K562 (cell line): ENCODE measurements at regions not wholly inside any gene's neighbourhood (a gene's known extent, or its start where the extent isn't known, plus 50 kb on each side); places are given as distances from the start of the nearest gene placed in this dataset.

ENCODE experiments used
- ATAC-seq: fragments of 200-7000 bp; cut with Tn5 transposase; 3 replicates; pipeline ENCODE4 v1.9.1; 2020; ENCODE audit warnings: moderate library complexity
- BruUV-seq: library from RNA; stranded (reverse); fragments of 400-500 nt; replicated peaks from 2 replicates; lab custom pipeline; 2021; lab: Mats Ljungman, UMichigan
- CTCF ChIA-PET: fragments of 300-600 bp; formaldehyde crosslinking; extraction: SDS; loops from one replicate; lab custom pipeline; 2021; ENCODE audit warnings: low intra/inter-chr PET ratio; lab: Yijun Ruan, JAX
- POLR2A ChIA-PET: fragments of 300-600, 350-650 bp; sonication (Branson Sonifier 250); formaldehyde crosslinking; extraction: SDS; loops from one replicate; lab custom pipeline; 2021; ENCODE audit warnings: antibody characterized with exemption, inconsistent platforms; lab: Yijun Ruan, JAX
- DNase-seq, 4 experiments: peaks; one replicate each; pipeline versions ENCODE4 v3.0.0 to v3.0.0-alpha.2; 2011 to 2018; ENCODE audit warnings: low spot score in 3 of 4, mixed read lengths in 3 of 4; ENCODE audit errors: extremely low read depth in 1 of 4
- FAIRE-seq: peaks from 2 replicates; lab custom pipeline; 2011; peaks lifted over from hg19 to GRCh38; lab: Jason Lieb, UNC
- H2AFZ ChIP-seq: 2 replicates; pipeline ENCODE4 v1.6.0; 2011; ENCODE audit warnings: low read depth, low read length, control low read depth, inconsistent platforms
- H3K27ac ChIP-seq: fragments of 200-600 bp; 3 replicates; pipeline ENCODE4 v1.8.0; 2011; ENCODE audit warnings: low read depth, mild to moderate bottlenecking, control low read depth, inconsistent platforms, low read length, moderate library complexity, mixed read lengths; ENCODE audit errors: extremely low read depth
- H3K27me3 ChIP-seq, 2 experiments: fragments of 300-600 bp in 1 of 2; 2 replicates in 1 of 2; 3 replicates in 1 of 2; pipeline versions ENCODE4 v1.6.0 to v1.8.0; 2011; ENCODE audit warnings: inconsistent platforms in 2 of 2, low read length in 2 of 2, mild to moderate bottlenecking in 1 of 2, mixed read lengths in 1 of 2, moderate library complexity in 1 of 2; ENCODE audit not compliant: control insufficient read depth in 2 of 2, insufficient read depth in 2 of 2
- H3K36me3 ChIP-seq: fragments of 300-600 bp; 3 replicates; pipeline ENCODE4 v1.8.0; 2011; ENCODE audit warnings: mild to moderate bottlenecking, low read length, inconsistent platforms; ENCODE audit not compliant: control insufficient read depth, insufficient read depth
- H3K4me1 ChIP-seq, 2 experiments: fragments of 200-600 bp in 1 of 2; replicated peaks in 1 of 2; 2 replicates in 1 of 2; 3 replicates in 1 of 2; pipeline versions ENCODE4 v1.5.1 to v1.8.0; 2011; ENCODE audit warnings: inconsistent platforms in 2 of 2, low read length in 2 of 2, mild to moderate bottlenecking in 1 of 2, mixed read lengths in 1 of 2, moderate library complexity in 1 of 2; ENCODE audit not compliant: control insufficient read depth in 2 of 2, insufficient read depth in 2 of 2
- H3K4me2 ChIP-seq: 2 replicates; pipeline ENCODE4 v1.6.1; 2011; ENCODE audit warnings: low read length, control low read depth, inconsistent platforms, mixed read lengths; ENCODE audit not compliant: insufficient read depth
- H3K4me3 ChIP-seq: fragments of 200-600 bp; sonication (generic), shearing (Covaris generic); 2 replicates; pipeline ENCODE4 v1.5.1; 2016; ENCODE audit warnings: control low read depth, inconsistent platforms
- H3K79me2 ChIP-seq: fragments of 200-600 bp; 3 replicates; pipeline ENCODE4 v1.8.0; 2011; ENCODE audit warnings: low read length, inconsistent platforms; ENCODE audit not compliant: control insufficient read depth, insufficient read depth
- H3K9ac ChIP-seq, 2 experiments: 2 replicates each; pipeline versions ENCODE4 v1.6.0 to v1.6.1; 2011; ENCODE audit warnings: low read depth in 2 of 2, low read length in 2 of 2, control low read depth in 1 of 2, inconsistent platforms in 1 of 2, mild to moderate bottlenecking in 1 of 2, mixed read lengths in 1 of 2; ENCODE audit not compliant: insufficient read depth in 1 of 2
- H3K9me1 ChIP-seq: one replicate; pipeline ENCODE4 v1.6.0; 2011; ENCODE audit warnings: inconsistent platforms, mild to moderate bottlenecking, low read length, moderate library complexity; ENCODE audit not compliant: control insufficient read depth, insufficient read depth
- H3K9me3 ChIP-seq: replicated peaks from 2 replicates; pipeline ENCODE4 v1.5.1; 2011; ENCODE audit warnings: low read depth, low read length, inconsistent platforms; ENCODE audit not compliant: control insufficient read depth, insufficient read depth
- H4K20me1 ChIP-seq: replicated peaks from 2 replicates; pipeline ENCODE4 v1.6.1; 2011; ENCODE audit warnings: low read length, inconsistent platforms, mixed read lengths; ENCODE audit not compliant: control insufficient read depth, insufficient read depth
- ATF3 ChIP-seq, 2 experiments: fragments of 450-650 bp in 1 of 2; sonication (generic) in 1 of 2; formaldehyde crosslinking in 1 of 2; IDR thresholded peaks in 1 of 2; conservative IDR thresholded peaks in 1 of 2; 2 replicates each; pipeline versions ENCODE4 v1.6.1 to v1.8.1; 2016 to 2023; ENCODE audit warnings: mild to moderate bottlenecking in 2 of 2, moderate library complexity in 2 of 2, inconsistent platforms in 1 of 2, missing genetic modification reagents in 1 of 2
- CEBPB ChIP-seq: fragments of 450-650 bp; IDR thresholded peaks from 2 replicates; pipeline ENCODE4 v1.6.1; 2016; ENCODE audit warnings: missing genetic modification characterization, missing compliant biosample characterization
- CEBPG ChIP-seq, 3 experiments: fragments of 200-800 bp in 1 of 3; sonication (Bioruptor generic) in 1 of 3; sonication (generic) in 1 of 3; formaldehyde crosslinking in 1 of 3; IDR thresholded peaks in 2 of 3; conservative IDR thresholded peaks in 1 of 3; 2 replicates each; pipeline versions ENCODE4 v1.6.1 to v1.8.0; 2016 to 2022; ENCODE audit warnings: missing compliant biosample characterization in 2 of 3, missing genetic modification characterization in 2 of 3, mild to moderate bottlenecking in 1 of 3, missing genetic modification reagents in 1 of 3
- CREB5 ChIP-seq: fragments of 250-450 bp; sonication (Bioruptor Pico); IDR thresholded peaks from 2 replicates; pipeline ENCODE4 v1.5.0; 2020; ENCODE audit warnings: mild to moderate bottlenecking
- IRF2 ChIP-seq: sonication (generic); formaldehyde crosslinking; IDR thresholded peaks from 2 replicates; pipeline ENCODE4 v1.8.1; 2022; ENCODE audit warnings: mild to moderate bottlenecking, missing genetic modification reagents
- PBX2 ChIP-seq, 2 experiments: IDR thresholded peaks in 1 of 2; conservative IDR thresholded peaks in 1 of 2; 2 replicates each; pipeline ENCODE4 v1.6.1; 2016; ENCODE audit warnings: low read depth in 2 of 2, mild to moderate bottlenecking in 1 of 2, missing compliant biosample characterization in 1 of 2, missing genetic modification characterization in 1 of 2, moderate library complexity in 1 of 2
- PHF20 ChIP-seq: fragments of 450-650 bp; IDR thresholded peaks from 2 replicates; pipeline ENCODE4 v1.6.1; 2018; ENCODE audit not compliant: partially characterized antibody
- ZBTB43 ChIP-seq: sonication (generic); formaldehyde crosslinking; IDR thresholded peaks from 2 replicates; pipeline ENCODE4 v1.8.0; 2023; ENCODE audit warnings: mild to moderate bottlenecking, missing genetic modification reagents
- WGBS: fragments of 100-300 bp; shearing (Covaris generic); methylation state at CpG from one replicate; pipeline ENCODE4 v1.1.6; 2016; ENCODE audit warnings: low coverage, mixed read lengths; ENCODE audit not compliant: insufficient coverage; ENCODE audit errors: missing lambda C conversion rate; 5-methylcytosine and 5-hydroxymethylcytosine counted together
- in situ Hi-C: fragments of 300-500 bp; cut with MboI; formaldehyde crosslinking; loops from 4 replicates; pipeline ENCODE4 v1.15.0; 2018; ENCODE audit warnings: inconsistent platforms, mixed read lengths
- intact Hi-C: fragments of 100-400 bp; cut with micrococcal nuclease; formaldehyde crosslinking; loops from 2 replicates; pipeline ENCODE4 v1.14.2; 2022

GRCh38 chr1:185537596-185537995, 196.6 kb upstream of the HMCN1 start (continued):
- TF ChIP-seq PBX2 (CRISPR knock-in tag; IDR thresholded peaks at IDR 0.05; ENCODE audit: low read depth) (no peak), PBX2 (tag; conservative IDR thresholded peaks at IDR 0.05; ENCODE audit: low read depth) (0 out of 2 replicates have a peak, but pooled peaks have one; percentile 34)

GRCh38 chr1:185536165-185536920, 197.8 kb upstream of the HMCN1 start:
- BruUV-seq: no TSS peak
- intact Hi-C loops (no loop called here), in situ Hi-C loops (no loop called here)
- Histone ChIP-seq H3K4me2 (no peak overlapping the region), H3K79me2 (no peaks in the 10 kb centered on the region), H3K4me1 (peaks cover 0 to 13% of the 10 kb centered on the region in 2 experiments; a peak in 2 of 5 replicates), H2AFZ (no peak overlapping the region), H3K27me3 (no peaks in the 10 kb centered on the region), H3K27ac (no peak overlapping the region), H3K9ac (no peak overlapping the region), H3K9me3 (no peaks in the 10 kb centered on the region), H4K20me1 (no peaks in the 10 kb centered on the region), H3K36me3 (no peaks in the 10 kb centered on the region; the same call in 2 of the 3 replicates), H3K4me3 (no peak overlapping the region), H3K9me1 (no peaks in the 10 kb centered on the region)
- DNase-seq: no peak
- POLR2A ChIA-PET: interaction anchor here (0.9 to 1.0 kb wide), 2 partner anchors 10 to 63 kb away, joined by 3 to 5 read pairs; no protein-coding TSS in a partner anchor
- FAIRE-seq: no peak
- WGBS: 2% methylated on average over 3 of the region's 3 CpGs
- no peak for ATAC-seq
- no peak for TF ChIP-seq CREB5
- peak; percentile 58 for TF ChIP-seq ATF3 (IDR thresholded peaks at IDR 0.05)
- TF ChIP-seq ATF3 (CRISPR knock-in tag; conservative IDR thresholded peaks at IDR 0.05): no peak
- no peak for TF ChIP-seq ZBTB43 (CRISPR knock-in tag)
- no peak for TF ChIP-seq PHF20
- TF ChIP-seq CEBPB (tag): peak; percentile 58
- TF ChIP-seq IRF2 (CRISPR knock-in tag): no peak
- no peak for TF ChIP-seq CEBPG (CRISPR knock-in tag; IDR thresholded peaks at IDR 0.05)
- peak; percentile 47 to 86; a peak in 3 of 4 replicates for TF ChIP-seq CEBPG (tag; conservative IDR thresholded peaks at IDR 0.05 in 1 of 2, IDR thresholded peaks at IDR 0.05 in 1 of 2)
- CTCF ChIA-PET: no interaction called here
